GM21390 (cell line): ENCODE measurements at regions not wholly inside any gene's neighbourhood (a gene's known extent, or its start where the extent isn't known, plus 50 kb on each side); places are given as distances from the start of the nearest gene placed in this dataset.

Source experiments
- ATAC-seq: cut with Tn5 transposase; IDR thresholded peaks from one replicate; pipeline ENCODE4 v1.9.1; 2021; ENCODE audit not compliant: unreplicated experiment

DNA sequence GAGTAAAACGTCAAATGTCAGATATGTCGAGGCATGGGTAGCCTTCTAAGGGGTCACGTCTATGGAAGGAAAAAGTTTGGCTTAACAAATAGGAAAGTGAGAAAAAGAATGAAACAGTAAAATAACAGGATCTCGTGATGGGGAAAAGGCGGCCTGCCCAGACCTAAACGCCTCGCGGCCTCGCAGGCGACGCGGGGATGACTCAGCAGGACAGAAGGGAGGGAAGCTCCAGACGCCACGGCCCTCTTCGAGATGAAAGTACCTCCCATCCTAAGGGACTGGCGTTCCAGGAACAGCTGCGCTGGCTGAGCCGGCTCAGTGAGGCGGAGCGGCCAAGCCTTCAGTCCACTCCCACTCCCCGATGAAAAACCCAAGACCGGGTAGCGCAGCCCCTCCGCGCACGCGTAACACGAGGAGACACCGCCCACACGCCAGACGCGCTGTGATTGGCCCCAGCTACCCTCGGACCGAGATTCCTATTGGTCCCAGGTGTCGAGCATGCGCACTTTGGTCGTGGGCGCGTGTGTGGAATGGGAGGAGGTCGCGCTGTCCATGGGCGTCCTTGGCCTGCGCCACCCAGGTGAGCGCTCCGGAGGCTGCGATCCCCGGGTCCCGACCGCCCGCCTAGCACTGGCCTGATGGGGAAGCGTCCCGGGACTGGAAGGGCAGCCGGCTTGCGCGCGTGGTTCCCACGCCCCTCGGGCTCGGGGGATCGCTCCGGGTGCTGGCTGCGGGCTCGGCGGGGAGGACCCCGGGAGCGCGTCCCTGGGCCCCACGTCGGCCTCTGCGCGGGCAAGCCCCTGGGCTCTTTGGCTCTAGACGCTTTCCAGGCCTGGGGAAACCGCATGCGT lies 588.5 kb downstream of the MTRR start:
- ATAC-seq: peak; percentile 84

DNA sequence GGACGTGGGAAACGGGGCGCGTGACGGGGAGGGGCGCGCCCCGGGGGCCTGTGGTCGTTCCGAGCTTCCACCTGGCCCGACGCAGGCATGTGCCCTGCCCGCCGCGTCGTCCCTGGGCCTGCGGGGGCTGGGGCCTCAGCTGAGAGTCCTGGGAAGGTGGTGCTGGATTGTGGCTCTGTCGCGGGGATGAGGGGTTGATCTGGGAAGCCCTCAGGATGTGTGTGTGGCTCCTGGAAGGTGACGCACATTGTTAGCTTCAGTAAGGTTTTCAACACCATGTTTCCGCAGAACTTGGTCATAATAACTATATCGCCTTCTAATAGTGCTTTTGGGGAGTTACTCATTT lies 589.1 kb downstream of the MTRR start:
- ATAC-seq: peak; percentile 26

DNA sequence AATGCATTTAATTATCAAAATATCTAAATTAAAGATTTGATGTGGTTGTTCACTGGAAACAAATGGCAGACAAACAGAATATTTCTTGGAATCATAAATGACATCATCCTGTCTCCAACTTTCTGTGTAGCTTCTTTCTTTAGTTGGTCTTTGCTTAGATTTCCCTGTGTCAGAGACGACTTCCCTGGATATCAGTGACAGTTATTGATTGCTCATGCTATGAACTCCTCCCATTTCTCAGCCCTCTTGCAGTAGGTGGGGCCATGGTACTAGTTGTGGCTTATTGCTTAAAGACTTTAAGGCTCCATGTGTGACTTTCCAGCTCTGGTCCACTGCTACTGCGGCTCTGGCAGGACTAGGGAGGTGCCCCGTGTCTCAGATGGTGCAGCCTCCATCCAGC lies 592.6 kb downstream of the MTRR start:
- ATAC-seq: no peak

DNA sequence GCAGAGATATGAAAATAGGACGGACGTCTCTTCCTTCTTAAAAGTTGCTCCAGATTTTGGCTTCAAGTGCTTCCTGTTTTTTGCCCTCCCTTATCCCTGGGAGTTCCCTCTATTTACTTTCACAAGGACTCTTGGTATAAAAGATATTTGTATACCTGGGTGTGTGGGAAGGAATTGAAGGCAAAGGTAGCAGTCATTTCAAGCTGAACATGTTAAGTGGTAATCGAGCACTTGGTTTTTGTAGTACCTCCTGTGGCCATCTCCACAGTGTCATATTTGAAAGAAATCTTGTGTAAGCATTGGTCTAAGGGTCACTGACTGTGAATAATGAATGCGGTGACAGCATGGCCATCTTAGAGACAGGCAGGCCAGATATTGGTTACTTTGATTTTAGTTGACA lies 593.6 kb downstream of the MTRR start:
- no peak for ATAC-seq

DNA sequence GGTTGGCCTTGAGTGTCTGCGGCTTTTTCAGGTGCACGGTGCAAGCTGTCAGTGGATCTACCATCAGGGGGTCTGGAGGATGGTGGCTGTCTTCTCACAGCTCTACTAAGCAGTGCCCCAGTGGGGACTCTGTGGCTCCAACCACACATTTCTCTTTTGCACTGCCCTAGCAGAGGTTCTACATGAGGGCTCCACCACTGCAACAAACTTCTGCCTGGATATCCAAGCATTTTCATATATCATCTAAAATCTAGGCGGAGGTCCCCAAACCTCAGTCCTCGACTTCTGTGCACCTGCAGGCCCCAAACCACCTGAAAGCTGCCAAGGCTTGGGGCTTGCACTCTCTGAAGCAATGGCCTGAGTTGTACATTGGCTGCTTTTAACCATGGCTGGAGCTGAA lies 601.5 kb downstream of the MTRR start:
- ATAC-seq: no peak

DNA sequence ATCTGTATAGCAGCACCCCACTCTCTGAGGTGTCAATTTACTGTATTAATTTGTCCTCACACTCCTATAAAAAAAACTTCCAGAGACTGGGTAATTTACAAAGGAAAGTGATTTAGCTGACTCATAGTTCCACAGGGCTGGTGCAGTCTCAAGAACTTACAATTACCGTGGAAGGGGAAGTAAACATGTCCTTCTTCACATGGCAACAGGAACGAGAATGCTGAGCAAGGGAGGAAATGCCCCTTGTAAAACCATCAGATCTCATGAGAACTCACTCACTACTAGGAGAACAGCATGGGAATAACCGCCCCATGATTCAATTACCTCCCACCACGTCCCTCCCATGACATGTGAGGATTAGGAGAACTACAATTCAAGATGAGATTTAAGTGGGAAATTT lies 602.6 kb downstream of the MTRR start:
- no peak for ATAC-seq

DNA sequence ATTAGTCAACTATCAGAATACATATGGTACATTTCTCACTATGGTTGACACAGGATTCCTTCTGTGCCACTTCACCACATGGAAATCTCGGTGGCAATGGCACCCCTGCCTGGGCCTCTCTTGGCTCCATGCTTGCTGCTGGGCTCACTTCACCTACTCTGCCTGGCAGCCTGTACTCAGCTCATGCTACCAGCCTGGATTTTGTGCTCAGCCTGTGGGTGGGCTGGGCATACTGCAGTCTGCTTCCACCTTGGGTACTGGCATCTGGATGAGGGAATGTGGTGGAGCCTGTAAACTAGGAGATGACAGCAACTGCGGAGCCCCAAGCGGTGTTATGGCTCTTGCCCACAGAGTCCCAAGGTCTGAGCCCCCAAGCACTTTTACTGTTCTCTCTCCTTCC lies 604.1 kb downstream of the MTRR start:
- no peak for ATAC-seq

DNA sequence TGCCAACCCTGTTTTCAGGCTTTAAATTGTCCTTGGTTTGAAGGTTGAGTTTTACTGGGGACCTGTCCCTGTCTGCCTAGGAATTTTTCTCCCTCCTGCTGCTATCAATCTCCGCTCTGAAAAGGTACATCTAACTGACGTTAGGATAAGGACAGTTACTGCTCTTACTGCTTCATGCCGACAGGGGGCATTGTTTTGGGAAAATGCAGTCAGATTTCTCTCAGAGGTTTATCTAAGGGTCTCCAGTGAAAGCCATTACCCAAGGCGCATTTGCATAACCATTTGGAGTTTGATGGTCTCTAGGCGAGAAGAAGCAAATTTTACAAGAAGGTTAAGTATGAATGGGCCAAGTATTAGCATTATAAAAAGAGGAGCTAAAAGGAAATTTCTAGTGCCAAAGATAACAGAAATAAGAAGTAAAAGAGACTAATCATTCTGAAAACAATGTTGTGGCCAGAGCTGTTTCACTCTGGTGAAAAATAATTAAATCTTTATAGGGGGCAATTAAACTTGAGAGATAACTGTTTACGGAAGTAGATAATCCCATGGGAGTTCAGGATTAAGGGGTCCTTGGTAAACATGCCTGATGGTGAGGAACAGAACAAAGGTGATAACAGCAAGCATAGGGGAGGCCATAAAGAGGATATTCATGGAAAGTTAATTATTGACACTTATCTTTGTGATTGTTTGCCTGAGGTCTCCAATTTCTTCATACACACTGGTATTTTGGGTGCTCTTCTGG lies 605.0 kb downstream of the MTRR start:
- ATAC-seq: no peak

DNA sequence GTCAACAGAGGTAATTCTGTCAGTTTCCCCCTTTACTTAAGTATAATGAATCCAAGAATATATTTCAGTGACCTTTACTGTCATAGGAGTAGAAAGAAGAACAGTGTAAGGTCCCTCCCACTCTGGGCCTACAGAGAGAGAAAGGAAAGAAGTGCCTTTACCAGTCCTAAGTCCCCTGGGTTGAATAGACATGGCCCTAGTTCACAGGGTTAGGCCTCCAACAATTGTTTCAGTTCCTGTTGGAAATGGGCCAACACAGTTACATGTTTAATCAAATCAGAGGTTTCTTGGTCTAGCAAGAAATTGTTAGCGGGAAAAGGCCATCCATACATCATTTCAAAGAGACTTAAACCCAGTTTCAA lies 605.6 kb downstream of the MTRR start:
- no peak for ATAC-seq

DNA sequence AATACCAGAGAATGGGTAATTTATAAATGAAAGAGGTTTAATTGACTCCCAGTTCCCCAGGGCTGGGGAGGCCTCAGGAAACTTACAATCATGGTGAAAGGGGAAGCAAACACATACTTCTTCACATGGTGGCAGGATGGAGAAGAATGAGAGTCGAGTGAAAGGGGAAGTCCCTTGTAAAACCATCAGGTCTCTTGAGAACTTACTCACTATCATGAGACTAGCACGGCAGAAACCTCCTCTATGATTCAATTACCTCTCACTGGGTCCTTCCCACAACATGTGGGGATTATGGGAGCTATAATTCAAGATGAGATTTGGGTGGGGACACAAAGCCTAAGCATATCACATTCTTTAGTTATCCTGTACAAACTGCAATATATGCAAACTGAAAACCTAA lies 609.4 kb downstream of the MTRR start:
- ATAC-seq: no peak

DNA sequence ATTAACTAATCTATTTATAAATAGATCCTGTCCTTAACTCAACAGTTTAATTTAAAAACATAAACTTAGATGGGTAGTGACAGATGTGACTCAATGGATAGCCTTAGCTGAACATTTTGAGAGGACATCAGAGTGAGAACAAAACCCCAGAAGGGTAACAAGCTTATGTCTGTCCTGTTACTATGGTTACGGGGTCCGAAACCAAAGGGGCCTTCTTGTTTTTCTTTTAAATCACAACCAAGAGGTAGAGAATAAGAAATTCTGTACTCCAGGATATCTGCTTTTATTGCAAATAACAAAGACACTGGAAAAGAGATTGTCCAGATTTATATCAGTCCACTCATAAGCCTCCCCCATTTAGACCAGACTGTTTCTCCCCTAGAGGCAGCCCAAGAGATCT lies 612.1 kb downstream of the MTRR start:
- no peak for ATAC-seq

DNA sequence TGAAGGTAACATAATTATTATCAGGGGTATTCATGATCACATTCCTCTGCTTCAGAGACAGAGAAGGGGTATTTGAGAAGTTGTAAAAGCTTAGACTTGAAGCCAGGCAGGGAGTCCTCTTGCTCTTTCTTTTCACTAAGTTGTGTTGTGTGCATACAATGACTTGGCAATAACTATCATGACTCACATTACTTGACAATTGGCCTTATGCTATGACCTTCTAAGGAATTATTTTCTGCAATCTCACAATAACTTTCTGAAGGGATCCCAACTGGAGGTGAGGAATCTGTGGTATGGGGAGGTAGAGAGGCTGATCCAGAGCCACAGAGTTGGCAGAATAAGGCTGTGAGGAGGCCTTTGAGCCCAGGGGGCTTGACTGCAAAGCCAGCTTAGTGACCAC lies 622.3 kb downstream of the MTRR start:
- no peak for ATAC-seq

DNA sequence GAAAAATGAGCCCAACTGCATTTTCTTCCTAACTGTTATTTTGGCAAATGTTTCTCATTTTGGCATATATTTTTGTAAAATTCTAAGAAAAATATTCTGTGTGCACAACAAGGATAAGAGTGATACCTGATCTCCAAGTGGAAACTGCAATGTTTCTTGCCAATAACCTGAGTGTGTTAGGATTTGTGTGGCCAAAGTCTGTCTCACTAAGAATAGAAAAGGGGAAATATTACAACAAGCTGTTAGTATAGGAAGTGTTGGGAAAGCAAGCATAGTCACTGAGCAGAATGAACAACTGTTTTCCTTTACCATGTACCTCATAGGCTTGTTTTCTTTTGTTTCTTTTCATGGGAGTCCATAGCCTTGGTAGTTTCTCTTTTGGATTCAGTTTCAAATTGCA lies 624.2 kb downstream of the MTRR start:
- no peak for ATAC-seq

DNA sequence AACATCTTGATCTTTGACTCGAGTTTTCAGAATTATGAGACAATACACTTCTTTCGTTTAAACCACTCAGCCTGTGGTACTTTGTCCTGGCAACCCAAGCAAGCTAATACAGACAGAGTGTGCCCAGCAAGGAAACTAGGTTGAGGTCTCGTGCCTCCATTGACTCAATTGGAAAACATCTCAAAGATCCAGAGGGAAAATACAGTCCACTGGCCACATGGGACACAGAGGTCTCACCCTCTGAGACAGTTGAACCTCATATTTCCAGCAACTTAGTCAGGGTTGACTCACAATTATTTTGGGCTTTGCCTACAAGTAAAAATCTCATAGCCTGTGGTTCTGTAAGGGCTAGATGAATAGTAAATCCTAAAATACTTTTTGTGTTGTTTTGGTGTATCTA lies 631.5 kb downstream of the MTRR start:
- no peak for ATAC-seq

DNA sequence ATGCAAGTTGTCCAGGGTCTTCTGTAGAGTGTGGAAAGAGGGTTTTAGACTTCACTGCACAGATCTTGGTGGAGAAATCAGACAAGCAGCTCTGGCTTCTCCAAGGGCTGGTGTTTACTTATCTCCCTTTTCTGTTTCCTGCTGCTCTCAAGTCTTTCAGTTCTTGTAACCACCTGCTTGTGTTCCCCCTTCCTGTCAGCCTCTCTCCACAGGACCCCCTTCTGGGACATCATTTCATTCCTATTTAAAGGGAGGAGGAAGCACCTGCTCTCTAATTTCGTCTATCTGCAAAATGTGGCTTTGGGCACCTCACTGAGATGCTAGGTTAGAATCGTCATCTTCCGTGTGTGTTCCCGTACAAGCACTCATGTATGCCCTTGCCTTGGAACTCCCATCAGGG lies 636.2 kb downstream of the MTRR start:
- no peak for ATAC-seq

DNA sequence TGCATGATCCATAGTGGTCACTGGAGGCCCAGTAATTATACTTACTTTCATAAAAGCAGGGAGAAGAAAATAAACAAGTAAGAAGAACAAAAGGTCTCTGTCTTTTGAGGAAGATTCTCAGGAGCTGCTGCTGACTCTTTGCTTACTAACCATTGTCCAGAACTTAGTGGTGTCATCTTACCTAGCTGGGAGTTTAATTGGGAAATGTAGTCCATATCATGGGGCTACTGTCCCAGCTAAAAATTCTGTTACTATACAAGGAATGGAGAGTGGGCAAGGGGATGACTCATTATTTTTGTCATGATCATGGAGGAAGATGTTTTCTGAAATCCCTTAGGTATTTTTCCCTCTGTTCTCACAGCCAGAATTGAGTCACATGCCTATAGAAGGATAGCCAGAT lies 639.3 kb downstream of the MTRR start:
- ATAC-seq: no peak

DNA sequence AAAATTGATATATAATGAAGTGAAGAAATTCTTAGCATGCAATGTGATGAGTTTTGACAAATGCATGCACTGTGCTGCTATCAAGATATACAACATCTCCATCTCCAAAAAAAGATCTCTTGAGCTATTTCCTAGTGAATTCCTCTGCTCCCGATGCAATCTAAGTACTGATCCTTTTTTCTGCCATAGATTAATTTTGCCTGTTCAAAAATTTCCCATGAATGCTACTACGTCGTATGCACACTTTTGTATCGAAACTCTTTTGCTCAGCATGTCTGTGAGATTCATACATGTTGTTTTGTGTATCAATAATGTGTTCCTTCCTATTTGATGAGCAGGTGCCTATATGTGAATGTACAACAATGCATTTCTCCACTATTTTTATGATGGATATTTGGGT lies 647.4 kb downstream of the MTRR start:
- no peak for ATAC-seq

DNA sequence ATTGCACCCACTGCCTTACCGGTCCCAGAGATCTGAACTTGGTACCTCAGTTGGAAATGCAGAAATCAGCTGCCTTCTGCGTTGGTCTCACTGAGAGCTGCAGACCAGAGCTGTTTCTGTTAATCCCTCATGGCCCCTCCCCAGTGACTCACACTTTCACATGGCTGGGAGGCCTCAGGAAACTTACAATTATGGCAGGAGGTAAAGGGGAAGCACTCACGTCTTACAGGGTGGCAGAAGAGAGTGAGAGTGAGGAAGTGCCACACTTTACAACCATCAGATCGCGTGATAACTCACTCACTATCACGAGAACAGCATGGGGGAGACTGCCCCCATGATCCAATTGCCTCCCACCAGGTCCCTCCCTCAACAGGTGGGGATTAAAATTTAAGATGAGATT lies 648.5 kb downstream of the MTRR start:
- no peak for ATAC-seq

DNA sequence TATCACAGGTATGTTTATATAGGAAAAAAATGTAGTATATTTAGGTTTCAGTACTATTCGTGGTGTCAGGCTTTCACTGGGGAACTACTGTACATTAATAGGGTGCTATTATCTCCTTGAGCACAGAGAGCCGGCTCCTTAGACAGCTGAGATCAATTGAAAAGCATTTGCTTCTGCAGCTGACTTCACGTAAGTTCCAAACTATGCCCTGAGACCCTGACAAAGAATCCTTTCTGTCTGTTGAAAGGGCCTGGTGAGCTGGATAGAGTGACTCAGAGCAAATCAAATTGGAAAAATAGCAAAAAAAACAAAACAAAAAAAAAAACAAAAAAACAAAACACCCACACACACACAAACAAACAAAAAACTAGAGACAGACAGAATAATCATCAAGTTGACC lies 652.0 kb downstream of the MTRR start:
- no peak for ATAC-seq

DNA sequence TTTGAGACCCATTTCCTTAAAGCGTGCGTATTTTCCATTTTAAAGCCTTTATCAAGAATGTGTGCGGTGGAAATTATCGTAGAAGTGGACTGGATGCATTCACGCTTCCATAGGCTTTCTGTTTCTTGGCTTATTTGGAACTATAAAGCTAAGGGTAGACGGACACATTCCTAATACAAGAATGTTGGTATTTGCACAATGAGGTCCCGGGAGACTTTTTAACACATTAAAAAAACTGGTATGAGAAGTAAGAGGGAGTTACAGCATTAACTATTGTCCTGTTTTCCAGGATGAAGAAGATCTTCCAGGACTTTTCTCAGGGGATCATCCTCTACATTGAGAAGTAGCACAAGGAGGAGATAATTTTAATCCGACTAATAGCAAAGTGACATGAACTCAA lies 653.0 kb downstream of the MTRR start:
- no peak for ATAC-seq

DNA sequence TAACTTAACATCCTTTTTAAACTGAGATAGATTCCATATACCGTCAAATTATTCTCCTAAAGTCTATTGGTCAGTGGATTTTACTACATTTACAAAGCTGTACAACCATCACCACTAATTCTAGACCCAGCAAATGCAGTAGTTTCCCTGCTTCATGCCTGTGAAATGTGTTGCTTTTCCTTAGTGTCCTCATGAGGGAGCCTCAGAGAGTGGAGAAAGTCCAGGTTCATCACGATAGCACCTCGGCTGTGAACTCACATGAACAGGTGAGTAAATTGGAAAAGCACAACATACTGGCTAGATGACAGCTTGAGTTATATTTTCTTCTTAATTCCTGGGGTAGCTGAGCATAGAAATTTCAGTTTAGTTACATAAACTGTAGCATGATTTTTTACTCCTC lies 653.7 kb downstream of the MTRR start:
- ATAC-seq: no peak

DNA sequence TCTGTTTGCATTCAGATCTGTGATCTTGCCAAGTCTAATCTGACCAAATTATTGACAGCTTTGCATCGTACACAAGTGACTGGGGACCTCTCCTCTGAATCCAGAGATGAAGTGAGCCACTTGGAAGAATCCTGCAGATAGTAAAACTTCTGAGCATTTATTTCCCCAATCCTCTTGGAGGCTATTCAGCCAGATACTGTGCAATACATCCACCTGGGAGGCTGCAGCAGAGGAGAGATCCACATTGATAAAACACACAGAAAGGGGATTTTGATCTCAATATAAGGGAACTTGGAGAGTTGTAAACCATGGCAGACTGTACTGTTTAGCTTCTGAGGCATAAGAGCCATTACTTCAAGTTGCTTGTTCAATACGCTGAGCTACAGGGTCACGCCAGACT lies 654.6 kb downstream of the MTRR start:
- no peak for ATAC-seq

DNA sequence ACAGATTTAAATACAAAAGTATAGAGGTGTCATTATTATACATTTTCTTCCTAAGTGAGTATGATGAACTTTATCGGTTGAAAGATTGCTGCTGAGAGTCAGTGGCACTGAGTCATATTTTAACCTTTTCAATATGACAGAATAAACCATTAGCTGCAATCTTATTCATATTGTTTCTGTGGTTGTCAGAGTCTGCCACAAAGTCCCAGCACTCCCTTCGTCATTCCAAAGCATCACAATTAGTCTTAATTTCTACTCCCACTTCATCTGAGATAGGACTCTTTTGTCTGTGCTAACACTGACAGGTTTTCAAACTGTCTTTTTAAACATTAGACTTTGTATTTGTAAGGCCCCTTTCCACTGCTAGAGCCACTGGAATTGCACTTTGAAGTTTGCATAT lies 656.9 kb downstream of the MTRR start:
- no peak for ATAC-seq
